Activated CD4-positive, alpha-beta T cell treated with anti-CD3 and anti-CD28 coated beads for 36 hours (primary cell): ENCODE measurements at regions not wholly inside any gene's neighbourhood (a gene's known extent, or its start where the extent isn't known, plus 50 kb on each side); places are given as distances from the start of the nearest gene placed in this dataset.

Experiments used
- ATAC-seq: fragments of 200-7000 bp; cut with Tn5 transposase; one replicate; pipeline ENCODE4 v1.10.0; 2021; ENCODE audit warnings: mild to moderate bottlenecking, moderate library complexity
- CTCF ChIA-PET: fragments of 350-600 bp; sonication (Branson Sonifier 250); formaldehyde crosslinking; loops from one replicate; lab custom pipeline; 2021; ENCODE audit warnings: antibody characterized with exemption; lab: Charles Lee
- POLR2A ChIA-PET: fragments of 350-600 bp; sonication (Branson Sonifier 250); formaldehyde crosslinking; loops from one replicate; lab custom pipeline; 2021; ENCODE audit warnings: antibody characterized with exemption, inconsistent platforms; lab: Charles Lee
- DNase-seq: peaks from one replicate; pipeline ENCODE4 v3.0.0-alpha.2; 2020
- H3K27ac Mint-ChIP-seq: one replicate; pipeline ENCODE4 v1.8.0; 2021; ENCODE audit warnings: mixed read lengths
- H3K27me3 Mint-ChIP-seq: one replicate; pipeline ENCODE4 v1.8.0; 2021; ENCODE audit warnings: mixed read lengths
- H3K36me3 Mint-ChIP-seq: one replicate; pipeline ENCODE4 v1.8.0; 2021; ENCODE audit warnings: low read depth, mixed read lengths
- H3K4me1 Mint-ChIP-seq: one replicate; pipeline ENCODE4 v1.8.0; 2021; ENCODE audit warnings: mixed read lengths
- H3K4me3 Mint-ChIP-seq: one replicate; pipeline ENCODE4 v1.8.0; 2021; ENCODE audit warnings: mild to moderate bottlenecking, moderate library complexity, mixed read lengths
- H3K9me3 Mint-ChIP-seq: one replicate; pipeline ENCODE4 v1.8.0; 2021; ENCODE audit warnings: low read depth, mixed read lengths
- intact Hi-C, 2 experiments: fragments of 100-400 bp; cut with DNase I in 1 of 2; cut with micrococcal nuclease in 1 of 2; formaldehyde crosslinking; loops; one replicate each; pipeline versions ENCODE4 v1.14.2 to v1.15.1; 2022 to 2024; cut with DNase I, micrococcal nuclease

GRCh38 chr19:29439021-29439420 is 86.8 kb upstream of the VSTM2B start:
- Mint-ChIP-seq H3K36me3 (no peaks in the 10 kb centered on the region), H3K9me3 (no peaks in the 10 kb centered on the region), H3K27me3 (peaks cover 3% of the 10 kb centered on the region), H3K4me3 (no peak overlapping the region), H3K4me1 (no peaks in the 10 kb centered on the region), H3K27ac (no peak overlapping the region)
- POLR2A ChIA-PET, result no interaction called here
- no peak for DNase-seq
- intact Hi-C loops, result no loop called here
- no peak for ATAC-seq
- CTCF ChIA-PET, result no interaction called here

GRCh38 chr19:29439688-29440550 is 85.9 kb upstream of the VSTM2B start:
- no peaks in the 10 kb centered on the region for H3K4me1 Mint-ChIP-seq
- DNase-seq (no peak), ATAC-seq (no peak)
- H3K27me3 Mint-ChIP-seq, result peaks cover 3% of the 10 kb centered on the region
- ChIA-PET POLR2A (no interaction called here), CTCF (no interaction called here)
- no peak overlapping the region for H3K4me3 Mint-ChIP-seq
- H3K36me3 Mint-ChIP-seq, result no peaks in the 10 kb centered on the region
- H3K27ac Mint-ChIP-seq, result no peak overlapping the region
- intact Hi-C loops, result no loop called here
- no peaks in the 10 kb centered on the region for H3K9me3 Mint-ChIP-seq

DNA sequence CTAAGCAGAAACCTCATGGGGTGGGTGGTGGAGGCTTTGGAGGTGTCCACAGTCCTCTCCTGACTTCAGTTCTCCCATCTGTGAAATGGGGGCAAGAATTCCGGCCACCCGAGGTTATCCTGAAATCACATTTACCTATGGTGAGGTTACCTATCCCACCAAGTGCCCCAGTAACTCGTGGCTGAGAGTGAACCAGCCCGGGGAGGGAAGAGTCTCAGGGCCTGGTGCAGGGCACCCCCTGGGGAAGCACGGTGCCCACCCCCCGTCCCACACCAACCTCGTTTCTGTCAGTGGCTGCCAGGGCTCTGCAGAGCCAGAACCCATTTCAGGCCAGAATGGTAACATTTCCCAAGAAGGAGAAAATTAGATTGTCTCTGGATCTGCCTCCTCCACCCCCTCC is 83.7 kb upstream of the VSTM2B start:
- no peak for ATAC-seq
- intact Hi-C loops, result no loop called here
- no peak for DNase-seq
- Mint-ChIP-seq H3K27ac (no peak overlapping the region), H3K36me3 (no peaks in the 10 kb centered on the region), H3K4me3 (no peak overlapping the region), H3K9me3 (no peaks in the 10 kb centered on the region), H3K27me3 (peaks cover 3% of the 10 kb centered on the region), H3K4me1 (no peaks in the 10 kb centered on the region)
- ChIA-PET POLR2A (no interaction called here), CTCF (no interaction called here)

- DNase-seq (no peak), ATAC-seq (no peak)
- Mint-ChIP-seq H3K4me3 (no peak overlapping the region), H3K27ac (no peak overlapping the region), H3K36me3 (no peaks in the 10 kb centered on the region), H3K4me1 (no peaks in the 10 kb centered on the region), H3K27me3 (peaks cover 3% of the 10 kb centered on the region), H3K9me3 (no peaks in the 10 kb centered on the region)
- CTCF ChIA-PET, result no interaction called here
- POLR2A ChIA-PET, result no interaction called here
- intact Hi-C loops, result no loop called here
These were observed 82.9 kb upstream of the VSTM2B start for GRCh38 chr19:29442910-29443309.

GRCh38 chr19:29445246-29445645 is 80.5 kb upstream of the VSTM2B start:
- intact Hi-C loops, result no loop called here
- Mint-ChIP-seq H3K27ac (no peak overlapping the region), H3K4me1 (no peaks in the 10 kb centered on the region), H3K4me3 (no peak overlapping the region), H3K27me3 (peaks cover 4% of the 10 kb centered on the region), H3K36me3 (no peaks in the 10 kb centered on the region), H3K9me3 (no peaks in the 10 kb centered on the region)
- no peak for DNase-seq
- ATAC-seq, result no peak
- CTCF ChIA-PET, result interaction anchor here (0.8 kb wide), 1 partner anchor 1309 kb away, joined by 3 read pairs; no protein-coding TSS in a partner anchor
- POLR2A ChIA-PET, result no interaction called here

DNA sequence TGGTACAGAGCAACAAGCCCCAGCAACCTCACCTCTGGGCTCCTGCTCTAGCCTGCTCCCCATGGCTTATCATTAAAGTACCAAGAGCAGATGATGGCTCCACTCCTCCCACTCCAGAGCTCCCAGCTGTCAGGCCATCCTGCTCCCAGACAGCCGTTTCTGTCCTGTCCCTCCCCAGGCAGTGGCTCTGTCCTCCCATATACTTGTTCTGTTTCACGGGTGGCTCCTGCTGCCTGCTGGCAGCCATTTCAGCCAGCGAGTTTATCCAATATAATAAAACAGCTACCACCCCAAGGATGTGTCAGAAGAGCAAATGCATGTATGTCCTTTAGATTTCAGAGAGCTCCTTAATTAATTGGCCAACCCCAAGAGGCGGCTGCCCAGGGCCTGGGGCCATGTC is 79.4 kb upstream of the VSTM2B start:
- intact Hi-C loops, result no loop called here
- Mint-ChIP-seq H3K4me1 (no peaks in the 10 kb centered on the region), H3K27ac (no peak overlapping the region), H3K9me3 (no peaks in the 10 kb centered on the region), H3K4me3 (no peak overlapping the region), H3K36me3 (no peaks in the 10 kb centered on the region), H3K27me3 (peaks cover 2% of the 10 kb centered on the region)
- POLR2A ChIA-PET, result no interaction called here
- ATAC-seq (no peak), DNase-seq (no peak)
- CTCF ChIA-PET, result no interaction called here

GRCh38 chr19:29448046-29448445 is 77.7 kb upstream of the VSTM2B start:
- H3K9me3 Mint-ChIP-seq, result no peaks in the 10 kb centered on the region
- H3K27ac Mint-ChIP-seq, result no peak overlapping the region
- intact Hi-C loops, result no loop called here
- H3K27me3 Mint-ChIP-seq, result peaks cover 2% of the 10 kb centered on the region
- CTCF ChIA-PET, result no interaction called here
- ATAC-seq, result no peak
- POLR2A ChIA-PET, result no interaction called here
- no peaks in the 10 kb centered on the region for H3K36me3 Mint-ChIP-seq
- no peak for DNase-seq
- no peaks in the 10 kb centered on the region for H3K4me1 Mint-ChIP-seq
- no peak overlapping the region for H3K4me3 Mint-ChIP-seq

DNA sequence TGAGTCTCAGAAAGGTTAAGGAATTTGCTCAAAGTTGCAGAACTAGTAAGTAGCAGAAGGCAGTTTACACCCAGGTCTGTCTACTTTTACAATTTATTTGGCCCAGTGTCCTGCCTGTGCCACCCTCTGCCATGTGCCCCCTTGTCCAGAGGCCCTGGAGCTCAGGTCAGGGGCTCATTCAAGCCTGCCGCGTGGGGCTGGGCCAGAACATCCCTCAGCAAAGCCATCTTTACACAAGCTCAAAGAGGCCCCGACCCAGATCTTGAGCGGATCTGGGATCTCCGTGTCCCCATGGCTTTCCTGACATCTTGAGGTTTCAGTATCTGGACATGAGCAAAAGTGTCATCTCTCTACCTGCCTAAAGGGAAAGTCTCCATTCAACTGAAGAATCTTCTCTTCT is 76.4 kb upstream of the VSTM2B start:
- ATAC-seq (no peak), DNase-seq (no peak)
- POLR2A ChIA-PET, result no interaction called here
- Mint-ChIP-seq H3K27me3 (peaks cover 8% of the 10 kb centered on the region), H3K4me3 (no peak overlapping the region), H3K4me1 (no peaks in the 10 kb centered on the region), H3K9me3 (no peaks in the 10 kb centered on the region), H3K27ac (no peak overlapping the region), H3K36me3 (no peaks in the 10 kb centered on the region)
- CTCF ChIA-PET, result no interaction called here
- intact Hi-C loops, result no loop called here

DNA sequence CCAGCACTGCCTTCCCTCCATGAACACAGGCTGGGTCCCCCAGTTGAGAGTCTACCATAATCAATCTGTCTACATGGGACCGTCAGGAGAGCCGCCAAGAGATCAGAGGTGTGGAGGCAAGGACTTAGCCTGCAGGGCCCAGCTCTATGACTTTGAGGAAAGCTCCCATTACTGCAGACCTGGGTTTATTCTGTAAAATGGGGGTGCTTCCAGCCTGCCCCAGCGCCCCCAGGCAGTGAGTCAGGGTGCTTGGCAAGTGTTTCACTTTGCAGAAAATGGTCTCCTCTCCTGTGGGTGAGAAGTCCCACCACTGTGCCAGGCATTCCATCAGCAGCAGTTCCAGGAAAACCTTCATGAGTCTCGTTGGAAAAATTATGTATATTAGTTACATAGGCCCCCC is 75.5 kb upstream of the VSTM2B start:
- no peaks in the 10 kb centered on the region for H3K36me3 Mint-ChIP-seq
- POLR2A ChIA-PET, result no interaction called here
- H3K27me3 Mint-ChIP-seq, result peaks cover 8% of the 10 kb centered on the region
- H3K27ac Mint-ChIP-seq, result no peak overlapping the region
- no peak for ATAC-seq
- intact Hi-C loops, result no loop called here
- CTCF ChIA-PET, result no interaction called here
- no peak overlapping the region for H3K4me3 Mint-ChIP-seq
- no peaks in the 10 kb centered on the region for H3K4me1 Mint-ChIP-seq
- no peak for DNase-seq
- no peaks in the 10 kb centered on the region for H3K9me3 Mint-ChIP-seq

DNA sequence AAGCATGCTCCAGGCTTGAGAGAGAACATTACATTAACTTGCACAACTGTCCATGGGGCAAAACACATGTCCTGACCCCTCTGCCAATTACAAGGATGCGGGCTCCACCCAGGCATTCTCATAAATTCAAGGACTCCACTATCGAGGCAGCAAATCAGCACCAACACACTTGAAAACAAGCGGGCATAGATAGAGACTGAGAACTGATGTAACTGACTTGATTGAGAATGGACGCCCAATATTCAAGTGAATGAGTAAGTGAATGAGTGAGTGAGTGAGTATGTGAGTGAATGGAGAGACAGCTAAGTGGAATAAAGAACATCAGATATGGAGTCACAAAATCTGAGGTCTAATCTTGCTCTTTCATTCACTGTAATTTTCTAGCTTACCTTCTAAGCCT is 75.0 kb upstream of the VSTM2B start:
- ChIA-PET CTCF (no interaction called here), POLR2A (no interaction called here)
- DNase-seq (no peak), ATAC-seq (no peak)
- H3K4me1 Mint-ChIP-seq, result no peaks in the 10 kb centered on the region
- no peak overlapping the region for H3K27ac Mint-ChIP-seq
- H3K9me3 Mint-ChIP-seq, result no peaks in the 10 kb centered on the region
- H3K4me3 Mint-ChIP-seq, result no peak overlapping the region
- intact Hi-C loops, result no loop called here
- H3K36me3 Mint-ChIP-seq, result no peaks in the 10 kb centered on the region
- H3K27me3 Mint-ChIP-seq, result peaks cover 8% of the 10 kb centered on the region

GRCh38 chr19:29454109-29454508 is 71.7 kb upstream of the VSTM2B start:
- POLR2A ChIA-PET, result no interaction called here
- Mint-ChIP-seq H3K27me3 (peaks cover 17% of the 10 kb centered on the region), H3K4me3 (no peak overlapping the region), H3K4me1 (no peaks in the 10 kb centered on the region), H3K9me3 (peaks cover 2% of the 10 kb centered on the region), H3K36me3 (no peaks in the 10 kb centered on the region), H3K27ac (no peak overlapping the region)
- ATAC-seq (no peak), DNase-seq (no peak)
- intact Hi-C loops, result no loop called here
- CTCF ChIA-PET, result interaction anchor here (0.7 to 0.8 kb wide), 2 partner anchors 23 to 122 kb away, joined by 3 read pairs; no protein-coding TSS in a partner anchor

GRCh38 chr19:29457413-29457812 is 68.4 kb upstream of the VSTM2B start:
- ChIA-PET CTCF (no interaction called here), POLR2A (no interaction called here)
- Mint-ChIP-seq H3K27ac (no peak overlapping the region), H3K4me3 (no peak overlapping the region), H3K4me1 (no peaks in the 10 kb centered on the region), H3K9me3 (peaks cover 2% of the 10 kb centered on the region), H3K27me3 (peaks cover 16% of the 10 kb centered on the region), H3K36me3 (no peaks in the 10 kb centered on the region)
- intact Hi-C loops, result no loop called here
- DNase-seq (no peak), ATAC-seq (no peak)
